HG03521 (cell line): ENCODE measurements at regions not wholly inside any gene's neighbourhood (a gene's known extent, or its start where the extent isn't known, plus 50 kb on each side); places are given as distances from the start of the nearest gene placed in this dataset.

Source experiments
- ATAC-seq: cut with Tn5 transposase; IDR thresholded peaks from one replicate; pipeline ENCODE4 v1.9.1; 2021; ENCODE audit warnings: mild to moderate bottlenecking, moderate library complexity; ENCODE audit not compliant: unreplicated experiment

DNA sequence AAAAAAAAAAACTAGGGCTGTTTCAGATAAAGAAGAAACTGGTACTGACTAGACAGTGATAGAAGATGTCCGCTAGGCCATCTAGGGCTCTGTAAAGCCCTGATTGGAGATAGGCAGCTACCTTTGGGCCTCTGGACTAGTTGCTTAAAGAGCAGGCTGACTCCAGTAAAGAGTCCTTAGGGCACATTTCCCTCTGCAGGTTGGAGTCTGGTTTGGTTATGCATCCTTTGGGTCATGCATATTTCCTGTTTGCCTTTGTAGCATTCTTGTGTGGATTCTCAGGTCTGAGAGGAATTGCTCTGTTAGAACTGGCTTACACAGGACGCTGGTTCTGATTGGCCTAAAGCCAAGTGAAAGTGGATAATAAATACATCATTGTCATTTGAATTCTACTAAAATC is 165.5 kb upstream of the LRRN1 start:
- ATAC-seq, result no peak

DNA sequence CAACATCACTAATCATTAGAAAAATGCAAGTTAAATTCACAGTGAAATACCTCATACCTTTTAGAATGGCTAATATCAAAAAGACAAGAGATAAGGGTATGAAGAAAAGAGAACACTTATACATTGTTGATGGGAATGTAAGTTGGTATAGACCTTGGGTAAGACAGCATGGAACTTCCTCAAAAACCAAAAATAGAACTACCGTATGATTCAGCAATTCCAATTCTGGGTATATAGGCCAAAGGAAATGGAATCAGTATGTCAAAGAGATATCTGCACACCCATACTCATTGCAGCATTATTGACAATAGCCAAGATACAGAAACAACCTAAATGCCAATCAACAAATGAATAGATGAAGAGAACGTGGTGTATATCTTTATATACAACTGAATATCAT is 166.8 kb upstream of the LRRN1 start:
- no peak for ATAC-seq

DNA sequence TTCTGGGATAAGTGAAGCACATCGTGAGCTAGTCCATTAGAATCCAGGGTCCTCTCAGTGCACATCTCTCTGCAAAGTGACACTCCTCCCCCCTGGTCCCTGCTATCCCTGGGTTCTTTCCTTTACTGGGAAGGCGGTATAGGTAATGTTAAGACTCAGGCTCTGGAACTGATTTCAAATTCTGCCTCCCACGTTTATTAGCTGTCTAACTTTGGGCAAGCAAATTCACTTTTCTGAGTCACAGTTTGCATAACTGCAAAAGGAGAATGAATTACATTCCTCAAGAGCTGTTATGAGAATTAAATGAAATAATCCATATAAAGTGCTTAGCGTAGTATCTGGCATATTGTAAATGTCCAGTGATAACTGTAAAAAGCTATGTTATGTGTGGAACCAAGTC is 168.1 kb upstream of the LRRN1 start:
- ATAC-seq, result no peak

DNA sequence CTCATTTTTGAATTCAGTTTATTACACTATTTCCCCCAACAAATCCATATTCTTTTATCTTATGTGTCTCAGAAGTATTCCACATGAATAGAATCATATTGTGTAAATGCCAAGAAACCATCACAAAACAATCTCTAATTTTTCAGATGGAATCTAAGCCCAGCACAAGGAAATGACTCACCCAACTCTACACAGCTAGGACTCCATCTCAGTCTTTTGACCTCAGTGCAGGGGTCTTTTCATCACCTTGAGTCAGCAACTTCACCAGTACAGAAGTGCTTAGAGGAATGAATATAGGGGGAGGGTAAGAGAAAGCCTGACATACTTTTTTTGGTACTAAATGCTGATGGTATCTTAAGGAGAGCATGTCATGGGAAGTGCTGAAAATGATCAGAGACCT is 169.3 kb upstream of the LRRN1 start:
- ATAC-seq, result no peak

DNA sequence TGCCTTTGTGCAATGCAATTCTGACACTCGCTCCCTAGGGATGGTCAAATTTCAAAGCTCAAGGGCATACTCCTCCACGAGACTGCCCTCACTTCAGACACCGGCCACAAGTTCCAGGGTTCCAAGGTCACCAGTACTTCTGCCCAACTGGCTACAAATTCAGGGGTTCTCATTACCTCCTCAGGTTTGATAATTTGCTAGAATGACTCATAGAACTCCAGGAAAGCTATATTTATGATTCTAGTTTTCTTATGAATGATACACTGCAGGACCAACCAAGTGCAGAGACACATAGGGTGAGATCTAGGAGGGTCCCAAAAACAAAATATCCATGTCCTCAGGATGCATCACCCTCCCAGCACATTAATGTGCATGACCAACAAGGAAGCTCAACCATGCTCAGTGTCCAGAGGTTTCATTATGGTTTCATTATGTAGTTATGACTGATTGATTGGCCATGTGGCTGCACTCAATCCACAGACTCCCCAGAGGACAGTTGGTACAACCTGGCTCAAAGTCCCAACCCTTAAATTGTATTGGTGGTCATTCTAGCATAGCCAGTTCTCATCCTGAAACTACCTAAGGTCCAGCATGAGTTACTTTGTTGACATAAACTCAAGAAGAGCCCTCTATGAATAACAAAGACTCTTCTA is 170.4 kb upstream of the LRRN1 start:
- peak; percentile 50 for ATAC-seq

DNA sequence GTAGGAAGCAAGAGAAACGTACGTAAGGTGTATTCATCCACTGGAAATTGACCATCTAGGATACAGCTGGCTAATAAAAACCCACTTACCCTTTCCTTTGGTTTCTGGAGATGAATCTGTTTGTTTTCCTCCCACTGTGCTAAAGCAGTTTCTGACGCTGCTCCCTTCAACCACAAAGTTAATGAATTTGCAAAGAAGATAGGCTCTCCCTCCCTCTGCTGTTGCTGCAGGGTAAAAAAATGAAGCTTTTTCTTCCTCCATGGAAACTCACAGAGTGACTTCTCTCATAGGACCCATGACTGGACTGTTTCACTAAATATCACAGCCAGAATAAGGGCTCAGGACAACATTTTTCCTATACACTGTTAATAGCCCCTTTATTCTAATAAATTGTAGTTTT is 172.1 kb upstream of the LRRN1 start:
- ATAC-seq, result no peak

DNA sequence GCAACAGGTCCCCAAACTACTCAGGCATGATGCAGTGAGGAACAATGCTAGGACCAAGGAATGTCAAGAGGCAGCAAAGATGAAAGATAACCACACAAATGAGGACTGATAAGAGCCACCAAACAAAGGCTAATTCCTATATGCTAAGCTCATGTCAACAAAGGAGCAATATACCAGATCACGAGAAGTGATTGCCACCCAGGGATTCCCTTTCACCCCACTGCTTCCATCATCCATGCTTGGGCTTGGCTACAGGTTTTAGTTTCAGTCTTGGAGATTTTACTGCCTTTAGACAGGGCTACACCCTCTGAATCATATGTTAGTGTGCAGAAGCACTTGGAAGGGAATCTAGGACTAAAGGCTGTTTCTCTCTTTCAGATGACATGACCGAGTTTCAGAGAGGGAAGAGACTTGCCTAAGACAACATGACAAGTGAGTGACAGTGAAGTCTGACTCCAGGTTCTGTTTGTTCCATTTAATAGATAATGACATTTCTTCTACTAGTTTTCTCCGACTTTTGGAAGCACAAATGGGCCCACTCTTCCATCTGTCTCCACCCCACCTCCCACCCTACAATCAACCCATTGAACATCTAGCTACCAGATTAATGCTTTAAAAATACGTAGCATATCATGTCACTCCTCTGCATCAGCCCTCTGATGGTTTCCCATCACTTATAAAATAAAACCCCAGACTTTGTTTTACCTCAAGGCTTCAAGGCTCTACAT is 173.5 kb upstream of the LRRN1 start:
- ATAC-seq, result no peak

DNA sequence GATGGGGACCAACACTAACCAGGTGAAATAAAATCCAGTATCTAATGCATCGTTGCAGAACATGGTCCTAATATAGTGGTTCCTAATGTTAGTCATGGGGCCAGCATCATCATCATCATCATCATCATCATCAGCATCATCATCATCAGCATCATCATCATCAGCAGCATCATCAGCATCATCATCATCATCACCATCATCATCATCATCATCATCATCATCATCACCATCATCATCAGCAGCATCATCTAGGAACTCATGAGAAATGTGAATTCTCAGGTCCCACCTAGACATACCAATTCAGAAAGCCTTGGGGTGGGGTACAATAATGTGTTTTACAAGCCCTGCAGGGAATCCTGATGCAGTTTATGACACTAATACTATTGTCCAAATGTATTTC is 179.4 kb upstream of the LRRN1 start:
- no peak for ATAC-seq

DNA sequence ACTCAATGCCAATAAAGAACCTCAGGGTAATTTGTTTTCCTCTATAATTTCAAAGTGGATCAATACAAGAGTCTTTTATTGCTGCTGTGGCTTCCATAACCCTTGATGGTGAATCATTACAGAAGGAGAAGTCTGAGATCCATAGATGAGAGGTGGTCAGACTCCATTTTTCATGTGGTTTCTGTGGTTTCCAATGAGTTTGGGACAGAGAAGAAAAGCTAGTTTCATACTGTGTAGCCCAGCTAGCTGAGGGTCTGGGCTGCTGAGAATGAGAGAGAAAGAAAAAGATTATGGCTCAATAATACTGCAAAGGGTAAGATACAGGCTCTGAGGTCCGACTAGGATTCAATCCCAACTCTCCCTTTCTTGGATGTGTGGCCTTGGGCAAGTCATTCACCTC is 180.6 kb upstream of the LRRN1 start:
- ATAC-seq, result no peak

DNA sequence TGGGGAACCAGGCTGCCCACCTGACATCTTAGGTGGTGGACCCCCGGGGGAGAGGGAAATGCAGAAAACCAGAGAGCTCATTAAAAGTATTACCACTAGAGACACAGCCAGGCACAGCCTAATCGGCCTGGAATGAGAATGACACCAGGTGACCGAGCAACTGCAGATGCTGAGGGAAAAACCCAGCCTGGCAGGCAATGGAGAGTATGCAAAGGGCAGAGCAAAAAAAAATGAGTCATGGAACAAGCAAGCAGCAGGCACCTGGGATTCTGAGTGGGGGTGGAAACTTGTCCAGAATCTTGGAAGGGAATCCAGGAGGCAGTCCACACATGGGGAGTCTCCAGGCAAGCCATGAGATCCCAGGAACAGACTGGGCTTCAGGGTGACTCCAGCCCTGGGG is 183.7 kb upstream of the LRRN1 start:
- ATAC-seq, result no peak

DNA sequence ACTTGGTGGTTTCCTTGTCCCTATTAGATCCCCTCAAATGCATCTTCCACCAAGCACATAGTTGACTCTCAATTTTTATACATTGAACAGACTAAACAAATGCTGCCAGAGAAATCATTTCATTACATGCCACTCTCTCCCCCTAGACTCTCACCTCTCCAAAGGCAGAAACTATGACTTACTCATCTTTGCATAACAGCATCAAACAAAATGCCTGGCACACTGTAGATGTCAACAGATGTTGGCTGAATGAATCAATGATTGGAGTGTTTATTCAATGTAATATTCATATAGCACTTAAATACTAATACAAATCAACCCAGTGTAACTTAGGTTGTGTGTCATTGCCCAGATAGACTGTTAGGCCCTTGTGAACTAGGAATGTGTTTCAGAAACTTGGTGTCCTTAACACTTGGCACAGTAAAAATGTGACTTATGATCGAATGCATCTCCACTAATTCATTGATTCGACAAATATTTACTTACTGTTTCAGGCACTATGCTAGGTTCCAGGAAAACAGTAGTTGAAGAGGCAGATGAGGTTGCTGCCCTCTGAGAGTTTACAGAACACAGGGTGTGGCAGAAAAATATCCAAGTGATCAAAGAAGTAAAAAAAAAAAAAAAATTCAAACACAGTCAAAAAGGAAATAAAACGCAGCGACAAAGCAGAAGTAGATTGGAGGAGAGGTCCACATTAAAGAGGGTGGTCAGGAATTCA is 188.5 kb upstream of the LRRN1 start:
- ATAC-seq, result no peak

DNA sequence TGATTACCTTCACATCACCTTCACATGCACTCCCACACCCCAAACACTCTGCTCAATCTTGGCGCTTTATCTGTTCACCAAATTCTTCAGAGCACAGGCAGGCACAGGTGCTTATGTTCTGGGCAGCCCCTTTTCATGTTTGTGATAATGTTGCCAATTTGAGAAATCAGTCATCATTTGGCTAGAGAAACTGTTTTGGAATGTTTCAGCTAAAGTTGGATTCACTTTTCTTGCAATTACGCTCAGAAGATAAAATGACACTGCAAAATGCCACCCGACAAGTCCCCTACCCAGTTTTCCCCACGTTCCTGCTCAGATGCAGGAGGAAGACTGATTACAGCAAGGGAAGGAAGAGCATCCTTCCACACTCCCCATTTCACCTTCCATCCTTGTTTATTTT is 192.9 kb upstream of the LRRN1 start:
- ATAC-seq, result no peak

DNA sequence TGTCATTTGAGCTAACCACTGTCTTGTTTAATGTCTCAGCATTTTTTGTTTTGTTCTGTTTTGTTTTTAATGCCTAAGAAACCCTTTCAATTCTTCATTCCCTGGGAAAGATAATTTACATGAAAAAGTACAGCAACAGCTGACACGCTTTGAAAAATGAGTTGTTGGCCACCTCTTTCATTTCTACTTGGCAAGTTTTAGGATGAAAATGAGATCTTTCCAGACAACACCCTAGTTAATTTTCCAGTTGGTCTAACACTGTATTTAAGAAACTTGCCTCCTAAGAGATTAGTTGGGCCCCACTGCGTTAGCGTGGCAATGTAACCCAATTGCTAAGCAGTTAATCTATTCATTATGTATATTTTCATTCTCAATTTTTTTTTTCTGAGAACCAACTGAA is 194.0 kb upstream of the LRRN1 start:
- ATAC-seq, result no peak

DNA sequence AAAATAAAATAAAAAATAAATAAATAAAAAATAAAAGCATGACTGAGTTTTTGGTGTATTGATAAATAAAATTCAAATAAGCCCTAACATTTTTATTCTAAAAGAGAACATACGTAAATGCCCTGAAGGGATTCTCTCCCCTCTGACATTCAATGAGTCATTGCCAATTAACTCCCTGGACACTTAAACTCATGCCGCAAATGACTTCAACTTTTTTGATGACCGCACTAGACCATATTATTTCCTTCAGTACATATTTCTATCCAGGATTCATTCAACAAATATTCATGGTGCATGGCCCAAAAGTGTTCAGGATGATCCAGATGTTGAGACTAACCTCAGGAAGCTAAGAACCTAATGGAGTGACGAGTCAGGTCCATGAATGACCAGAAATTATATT is 195.9 kb upstream of the LRRN1 start:
- no peak for ATAC-seq

DNA sequence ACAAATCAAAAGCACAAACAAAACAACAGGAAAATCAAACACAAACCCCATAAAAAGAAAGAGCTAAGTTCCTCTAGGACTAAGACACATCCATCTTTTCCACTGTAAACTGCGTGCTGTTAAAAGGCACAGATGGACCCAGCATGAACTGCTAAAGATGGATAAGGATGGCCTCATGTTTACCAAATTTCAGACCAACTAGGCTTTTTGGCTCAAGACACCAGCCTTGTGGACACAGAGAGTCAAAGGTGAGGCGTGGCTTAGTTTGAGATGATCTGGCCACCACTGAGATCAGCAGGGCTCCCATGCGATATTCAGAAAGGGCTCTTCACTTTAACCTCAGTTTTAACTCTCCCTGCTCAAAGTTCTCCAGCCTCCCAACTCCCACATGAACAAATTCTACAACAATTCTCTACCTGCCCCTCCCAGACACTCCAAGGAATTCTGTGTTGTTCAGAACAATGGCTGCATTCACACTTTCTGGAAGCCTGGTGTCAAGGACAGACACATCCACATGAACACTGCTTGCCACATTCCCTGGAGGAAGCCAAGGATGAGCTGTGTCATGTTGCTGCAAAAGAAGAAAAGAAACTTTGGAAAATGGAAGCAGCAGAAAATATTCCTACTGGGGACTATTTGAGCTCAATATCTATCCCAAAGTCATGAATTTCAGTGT is 198.4 kb upstream of the LRRN1 start:
- ATAC-seq, result no peak

DNA sequence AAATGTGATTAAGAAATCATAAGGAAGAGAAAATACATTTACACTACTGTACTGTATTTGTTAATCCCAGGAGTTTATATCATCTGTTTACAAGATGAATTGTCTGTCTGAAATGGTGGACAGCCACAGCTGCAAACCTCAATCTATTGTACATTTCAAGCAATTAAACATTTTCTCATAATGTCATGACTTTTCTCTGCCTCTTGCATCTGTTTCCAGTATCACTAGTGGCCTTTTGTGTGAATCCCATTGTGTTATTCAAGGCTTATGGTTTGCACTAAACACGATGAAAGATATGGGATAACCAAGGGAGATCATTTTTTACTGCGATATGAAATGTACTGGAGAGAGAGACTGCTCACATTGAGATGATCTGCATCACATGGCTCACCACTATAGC is 200.2 kb upstream of the LRRN1 start:
- no peak for ATAC-seq

DNA sequence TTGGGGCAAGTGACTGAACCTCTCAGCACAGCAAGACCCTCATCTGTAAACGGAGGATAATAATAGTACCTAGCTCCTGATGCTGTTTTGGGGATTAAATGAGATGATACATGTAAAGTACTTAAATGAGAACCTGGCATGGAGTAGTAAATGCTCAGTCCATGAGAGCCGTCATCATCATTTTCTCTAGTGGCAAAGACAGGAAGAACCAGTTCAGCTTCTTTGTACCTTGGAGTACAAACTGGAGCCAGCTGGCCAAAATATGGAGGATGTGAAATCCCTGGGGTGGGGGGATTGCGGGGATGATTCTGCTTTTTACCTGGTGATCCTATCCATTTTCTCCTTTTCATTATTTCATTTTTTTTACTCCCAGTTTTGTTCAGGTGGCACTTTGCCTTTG is 204.2 kb upstream of the LRRN1 start:
- ATAC-seq, result no peak

DNA sequence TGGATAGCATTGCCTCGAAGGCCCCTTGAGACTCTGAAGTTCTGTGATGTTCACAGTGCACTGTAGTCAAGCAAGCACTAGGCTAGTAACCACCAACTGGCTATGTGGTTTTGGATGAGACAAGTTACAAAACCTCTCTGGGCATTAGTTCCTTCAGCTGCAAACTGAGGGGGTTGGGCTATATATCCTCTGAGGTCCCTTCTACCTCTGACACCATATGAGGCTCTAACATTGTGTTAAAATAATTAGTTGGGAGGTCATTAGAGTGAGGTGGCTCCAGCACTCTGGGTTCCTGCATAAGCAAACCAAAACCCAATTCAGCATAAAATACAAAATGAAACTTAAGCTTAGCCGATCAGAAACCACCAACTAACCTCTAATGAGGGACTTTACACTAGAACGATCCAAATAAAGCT is 209.5 kb upstream of the LRRN1 start:
- no peak for ATAC-seq

DNA sequence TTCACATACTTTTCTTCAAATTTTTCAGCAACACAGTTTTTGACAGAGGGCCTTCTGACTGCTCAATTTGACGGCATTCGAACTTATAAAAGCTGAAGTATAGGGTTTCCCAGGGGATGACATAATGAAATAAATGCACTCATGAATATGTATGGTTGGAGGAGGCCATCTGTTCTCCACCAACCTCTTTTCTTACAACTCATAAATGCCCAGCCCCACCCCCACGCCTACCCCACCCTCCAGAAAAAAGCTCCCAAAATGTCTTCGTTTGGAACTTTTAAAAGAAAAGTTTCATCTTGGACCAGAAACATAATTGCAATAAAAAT is 211.6 kb upstream of the LRRN1 start:
- ATAC-seq, result no peak

DNA sequence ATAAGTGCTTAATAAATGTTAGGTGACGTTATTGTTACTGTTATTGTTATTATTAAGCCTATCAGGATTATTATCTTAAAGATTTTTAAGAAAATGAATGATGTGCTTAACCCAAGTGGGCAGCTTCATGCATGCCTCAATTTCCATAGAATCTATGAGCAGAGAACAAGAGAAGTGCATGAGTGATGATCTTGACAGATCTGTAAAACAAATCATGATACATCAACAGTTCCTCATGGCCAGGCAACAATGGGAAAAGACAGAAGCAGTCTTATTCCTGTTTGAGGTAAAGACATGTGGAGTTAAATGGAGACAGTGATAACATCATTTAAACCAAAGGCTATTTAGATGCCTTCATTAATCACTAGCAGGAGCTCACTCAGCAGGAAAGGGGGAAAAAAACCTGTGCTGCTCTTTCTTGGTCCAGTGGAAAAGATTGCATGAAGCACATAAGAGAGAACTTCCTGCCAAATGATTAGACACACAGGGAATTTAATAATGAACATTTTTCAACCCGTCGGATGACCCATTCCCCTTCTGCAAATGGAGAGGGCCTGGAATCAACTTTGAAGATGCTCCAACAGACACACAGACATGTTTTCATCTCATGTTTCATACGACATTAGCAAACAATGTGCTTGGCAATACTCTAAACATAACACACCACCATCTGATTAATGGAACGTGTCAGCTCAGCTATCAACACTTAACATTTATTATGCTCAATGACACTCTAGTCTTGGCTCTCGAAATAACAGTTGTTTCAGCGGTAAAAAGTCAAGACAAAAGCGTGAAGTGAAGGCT is 212.2 kb upstream of the LRRN1 start:
- ATAC-seq, result no peak

DNA sequence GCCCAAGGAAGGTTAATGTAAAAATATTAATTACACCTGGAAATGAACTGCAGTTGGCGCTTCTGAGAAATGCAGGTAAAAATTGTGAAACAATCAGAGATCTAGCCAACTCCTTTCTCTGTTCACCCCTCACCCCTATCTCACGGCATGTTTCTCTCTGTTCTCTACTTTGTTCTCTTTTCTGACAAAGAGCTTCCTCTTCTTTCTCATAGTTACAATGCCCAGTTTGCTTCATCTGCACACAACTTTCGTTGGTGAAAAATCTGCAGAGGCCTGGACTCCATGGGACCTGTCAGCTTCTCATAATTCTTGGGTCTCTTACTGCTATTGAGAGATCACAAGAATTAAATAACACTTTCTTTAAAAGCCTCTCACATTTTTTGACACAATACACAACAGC is 212.9 kb upstream of the LRRN1 start:
- ATAC-seq, result no peak
